GM23338 (cell line): ENCODE measurements at regions not wholly inside any gene's neighbourhood (a gene's known extent, or its start where the extent isn't known, plus 50 kb on each side); places are given as distances from the start of the nearest gene placed in this dataset.

Source experiments
- ATAC-seq: fragments of 200-7000 bp; cut with Tn5 transposase; 3 replicates; pipeline ENCODE4 v1.9.1; 2020
- DNase-seq: peaks from one replicate; pipeline ENCODE4 v3.0.0-alpha.2; 2015; ENCODE audit warnings: low spot score
- H2AFZ ChIP-seq: fragments of 200-600 bp; sonication (generic); 2 replicates; pipeline ENCODE4 v1.8.0; 2016; ENCODE audit warnings: antibody characterized with exemption, mild to moderate bottlenecking, moderate library complexity
- H3F3A ChIP-seq: fragments of 200-600 bp; sonication (generic); replicated peaks from 2 replicates; pipeline ENCODE4 v1.8.0; 2017; ENCODE audit warnings: antibody characterized with exemption, mixed run types, low read depth
- H3K27ac ChIP-seq: fragments of 200-600 bp; sonication (generic); 2 replicates; pipeline ENCODE4 v1.6.1; 2016; ENCODE audit warnings: low read depth
- H3K27me3 ChIP-seq: fragments of 200-600 bp; sonication (generic); 2 replicates; pipeline ENCODE4 v1.8.0; 2016; ENCODE audit warnings: mild to moderate bottlenecking, mixed run types, moderate library complexity; ENCODE audit not compliant: insufficient read depth
- H3K36me3 ChIP-seq: fragments of 200-600 bp; sonication (generic); 2 replicates; pipeline ENCODE4 v1.8.0; 2016; ENCODE audit warnings: mild to moderate bottlenecking; ENCODE audit not compliant: insufficient read depth
- H3K4me1 ChIP-seq: fragments of 200-600 bp; sonication (generic); 2 replicates; pipeline ENCODE4 v1.8.0; 2016; ENCODE audit warnings: mild to moderate bottlenecking, moderate library complexity; ENCODE audit not compliant: insufficient read depth
- H3K4me2 ChIP-seq: fragments of 200-600 bp; sonication (generic); 2 replicates; pipeline ENCODE4 v1.7.1; 2017; ENCODE audit warnings: mixed run types
- H3K4me3 ChIP-seq: fragments of 200-600 bp; sonication (generic); 2 replicates; pipeline ENCODE4 v1.6.1; 2016; ENCODE audit warnings: mixed run types
- H3K79me2 ChIP-seq: fragments of 200-600 bp; sonication (generic); replicated peaks from 2 replicates; pipeline ENCODE4 v1.8.0; 2017; ENCODE audit warnings: mild to moderate bottlenecking; ENCODE audit not compliant: insufficient read depth
- H3K9me2 ChIP-seq: fragments of 200-600 bp; sonication (generic); 2 replicates; pipeline ENCODE4 v1.8.0; 2017; ENCODE audit not compliant: insufficient read depth
- H4K20me1 ChIP-seq: fragments of 200-600 bp; sonication (generic); replicated peaks from 2 replicates; pipeline ENCODE4 v1.8.0; 2017; ENCODE audit warnings: mild to moderate bottlenecking; ENCODE audit not compliant: insufficient read depth
- H3K27ac Mint-ChIP-seq: 2 replicates; pipeline ENCODE4 v1.8.0; 2020; ENCODE audit warnings: inconsistent platforms, mild to moderate bottlenecking, moderate library complexity, mixed read lengths
- H3K27me3 Mint-ChIP-seq: 3 replicates; pipeline ENCODE4 v1.8.0; 2022; ENCODE audit warnings: low read depth, mild to moderate bottlenecking, moderate library complexity, mixed read lengths, inconsistent platforms; ENCODE audit not compliant: insufficient read depth, poor library complexity
- H3K36me3 Mint-ChIP-seq: 3 replicates; pipeline ENCODE4 v1.8.0; 2021; ENCODE audit warnings: low read depth, mild to moderate bottlenecking, inconsistent platforms, moderate library complexity, mixed read lengths
- H3K4me1 Mint-ChIP-seq: 3 replicates; pipeline ENCODE4 v1.8.0; 2020; ENCODE audit warnings: mild to moderate bottlenecking, inconsistent platforms, mixed read lengths
- H3K4me3 Mint-ChIP-seq: 3 replicates; pipeline ENCODE4 v1.8.0; 2021; ENCODE audit warnings: moderate library complexity, mild to moderate bottlenecking, inconsistent platforms, mixed read lengths
- H3K9me3 Mint-ChIP-seq: 3 replicates; pipeline ENCODE4 v1.8.0; 2020; ENCODE audit warnings: moderate library complexity, mild to moderate bottlenecking, inconsistent platforms, mixed read lengths
- CREB1 ChIP-seq: fragments of 250-450 bp; sonication (Bioruptor Pico); IDR thresholded peaks from 2 replicates; pipeline ENCODE4 v1.5.0; 2020; ENCODE audit warnings: low read depth, mild to moderate bottlenecking, moderate library complexity
- CTCF ChIP-seq, 2 experiments: fragments of 200-600 bp in 1 of 2; sonication (generic) in 1 of 2; conservative IDR thresholded peaks; 2 replicates each; pipeline versions ENCODE4 v1.5.1 to v1.6.1; 2016 to 2017; ENCODE audit warnings: antibody characterized with exemption in 2 of 2, low read depth in 2 of 2, mild to moderate bottlenecking in 2 of 2, moderate library complexity in 1 of 2
- EZH2phosphoT487 ChIP-seq: fragments of 200-600 bp; sonication (generic); IDR thresholded peaks from one replicate; pipeline ENCODE4 v1.8.1; 2018; ENCODE audit warnings: antibody characterized with exemption; ENCODE audit not compliant: unreplicated experiment
- JUNB ChIP-seq: IDR thresholded peaks from one replicate; pipeline ENCODE4 v1.6.1; 2016; ENCODE audit warnings: antibody characterized with exemption; ENCODE audit not compliant: unreplicated experiment
- NANOG ChIP-seq: IDR thresholded peaks from 2 replicates; pipeline ENCODE4 v1.6.1; 2016; ENCODE audit warnings: antibody characterized with exemption, borderline replicate concordance
- POLR2AphosphoS5 ChIP-seq: IDR thresholded peaks from 2 replicates; pipeline ENCODE4 v1.6.1; 2016; ENCODE audit warnings: antibody characterized with exemption, low read depth
- STAT1 ChIP-seq: IDR thresholded peaks from one replicate; pipeline ENCODE4 v1.6.1; 2016; ENCODE audit warnings: antibody characterized with exemption; ENCODE audit not compliant: unreplicated experiment
- ZNF114 ChIP-seq: fragments of 250-450 bp; sonication (Bioruptor Pico); IDR thresholded peaks from 2 replicates; pipeline ENCODE4 v1.5.0; 2020; ENCODE audit warnings: mild to moderate bottlenecking, moderate library complexity
- ZNF331 ChIP-seq: fragments of 250-450 bp; sonication (Bioruptor Pico); IDR thresholded peaks from 2 replicates; pipeline ENCODE4 v1.5.0; 2020; ENCODE audit warnings: low read depth, mild to moderate bottlenecking, moderate library complexity
- ZNF462 ChIP-seq: fragments of 250-450 bp; sonication (Bioruptor Pico); IDR thresholded peaks from 2 replicates; pipeline ENCODE4 v1.5.0; 2020; ENCODE audit warnings: mild to moderate bottlenecking, moderate library complexity
- TF ChIP-seq, protein P1 (sequence below): IDR thresholded peaks from 2 replicates; pipeline ENCODE4 v1.6.1; 2016; ENCODE audit warnings: antibody characterized with exemption

DNA sequence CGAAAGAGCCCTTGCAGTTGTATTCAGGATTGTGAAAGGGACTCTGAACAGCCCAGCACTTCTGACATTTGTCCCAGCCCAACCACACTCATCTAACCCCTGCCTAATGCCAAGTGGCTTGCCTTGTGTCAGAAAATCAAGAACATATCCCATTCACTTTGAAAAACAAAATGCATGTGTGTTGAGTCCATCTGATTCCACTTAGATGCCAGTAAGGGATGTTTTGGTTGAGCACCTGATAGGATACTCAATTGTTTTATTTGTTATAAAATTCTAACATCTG lies 776.8 kb downstream of the BCL11A start (continued):
- TF ChIP-seq, protein P1, sequence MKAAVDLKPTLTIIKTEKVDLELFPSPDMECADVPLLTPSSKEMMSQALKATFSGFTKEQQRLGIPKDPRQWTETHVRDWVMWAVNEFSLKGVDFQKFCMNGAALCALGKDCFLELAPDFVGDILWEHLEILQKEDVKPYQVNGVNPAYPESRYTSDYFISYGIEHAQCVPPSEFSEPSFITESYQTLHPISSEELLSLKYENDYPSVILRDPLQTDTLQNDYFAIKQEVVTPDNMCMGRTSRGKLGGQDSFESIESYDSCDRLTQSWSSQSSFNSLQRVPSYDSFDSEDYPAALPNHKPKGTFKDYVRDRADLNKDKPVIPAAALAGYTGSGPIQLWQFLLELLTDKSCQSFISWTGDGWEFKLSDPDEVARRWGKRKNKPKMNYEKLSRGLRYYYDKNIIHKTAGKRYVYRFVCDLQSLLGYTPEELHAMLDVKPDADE, result no peak
- TF ChIP-seq NANOG (no peak), ZNF331 (CRISPR knock-in tag) (no peak)

DNA sequence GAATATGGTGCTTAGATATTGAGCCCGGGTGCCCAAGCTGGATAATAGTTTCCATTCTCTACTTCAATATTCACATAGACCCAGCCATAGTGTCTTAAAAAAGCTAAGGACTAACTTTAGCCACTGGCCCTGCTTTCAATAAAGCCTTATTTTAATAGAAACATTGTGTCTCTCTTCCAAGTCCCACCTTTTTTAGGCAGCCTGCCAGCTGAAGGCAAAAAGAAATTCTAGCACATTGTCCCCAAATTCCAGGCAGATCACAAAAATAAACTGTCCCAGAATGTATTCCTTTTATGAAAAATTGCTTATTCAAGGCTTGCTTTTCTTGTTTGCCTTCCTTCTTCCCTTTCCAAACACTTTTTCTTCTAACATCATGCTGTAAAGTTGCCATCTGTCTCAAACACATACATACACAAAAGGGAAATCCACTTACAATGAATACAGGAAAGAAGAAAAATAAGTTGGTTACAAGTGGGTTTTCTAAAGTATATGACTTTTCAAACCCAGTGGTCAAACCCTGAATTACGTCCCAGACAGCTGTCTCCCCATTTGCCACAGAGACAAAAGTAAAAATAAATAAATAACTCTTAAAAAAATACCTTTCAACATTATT lies 778.5 kb downstream of the BCL11A start:
- H3F3A ChIP-seq, result no peaks in the 10 kb centered on the region
- no peak overlapping the region for H3K27ac Mint-ChIP-seq
- TF ChIP-seq JUNB (no peak), CTCF (conservative IDR thresholded peaks at IDR 0.05; ENCODE audit: low read depth in 2 of 2) (peak in 1 of 2 experiments; percentile 42; a peak in 2 of 4 replicates)
- H3K36me3 ChIP-seq, result no peaks in the 10 kb centered on the region
- no peak overlapping the region for H3K4me2 ChIP-seq
- ATAC-seq (no peak), DNase-seq (peak; percentile 31)
- no peaks in the 10 kb centered on the region for H3K9me3 Mint-ChIP-seq
- no peaks in the 10 kb centered on the region for H3K36me3 Mint-ChIP-seq
- no peaks in the 10 kb centered on the region for H3K27me3 ChIP-seq
- no peaks in the 10 kb centered on the region for H4K20me1 ChIP-seq
- no peaks in the 10 kb centered on the region for H3K79me2 ChIP-seq
- 0 out of 2 replicates have a peak, but pooled peaks cover 3% of the 10 kb centered on the region for H3K9me2 ChIP-seq
- no peaks in the 10 kb centered on the region for H3K4me1 Mint-ChIP-seq
- H3K27me3 Mint-ChIP-seq, result no peaks in the 10 kb centered on the region
- no peaks in the 10 kb centered on the region for H3K4me1 ChIP-seq
- no peak overlapping the region for H3K27ac ChIP-seq
- H2AFZ ChIP-seq, result no peak overlapping the region
- H3K4me3 Mint-ChIP-seq, result no peak overlapping the region
- no peak overlapping the region for H3K4me3 ChIP-seq

GRCh38 chr2:59770651-59771050 lies 782.8 kb downstream of the BCL11A start:
- Mint-ChIP-seq H3K4me3 (no peak overlapping the region), H3K27me3 (no peaks in the 10 kb centered on the region), H3K36me3 (no peaks in the 10 kb centered on the region)
- TF ChIP-seq NANOG (no peak), STAT1 (no peak), POLR2AphosphoS5 (no peak), ZNF114 (CRISPR knock-in tag) (no peak), CREB1 (no peak), JUNB (no peak), EZH2phosphoT487 (no peak), ZNF462 (CRISPR knock-in tag) (no peak)

More at GRCh38 chr2:59770651-59771050, 782.8 kb downstream of the BCL11A start:
- H2AFZ ChIP-seq, result no peak overlapping the region
- no peaks in the 10 kb centered on the region for H3F3A ChIP-seq
- no peaks in the 10 kb centered on the region for H4K20me1 ChIP-seq
- no peaks in the 10 kb centered on the region for H3K79me2 ChIP-seq
- no peak overlapping the region for H3K4me3 ChIP-seq
- H3K4me2 ChIP-seq, result no peak overlapping the region
- no peaks in the 10 kb centered on the region for H3K27me3 ChIP-seq
- no peaks in the 10 kb centered on the region for H3K4me1 ChIP-seq
- Mint-ChIP-seq H3K9me3 (no peaks in the 10 kb centered on the region), H3K4me1 (no peaks in the 10 kb centered on the region), H3K27ac (no peak overlapping the region)
- no peaks in the 10 kb centered on the region for H3K9me2 ChIP-seq
- no peaks in the 10 kb centered on the region for H3K36me3 ChIP-seq
- ATAC-seq (no peak), DNase-seq (no peak)
- H3K27ac ChIP-seq, result no peak overlapping the region
